HEK293T (cell line): ENCODE measurements at regions not wholly inside any gene's neighbourhood (a gene's known extent, or its start where the extent isn't known, plus 50 kb on each side); places are given as distances from the start of the nearest gene placed in this dataset.

Experiments used
- ARNT ChIP-seq: fragments of 450-650 bp; IDR thresholded peaks from 2 replicates; pipeline ENCODE4 v1.6.1; 2017; ENCODE audit warnings: mild to moderate bottlenecking
- ELF4 ChIP-seq: fragments of 450-650 bp; IDR thresholded peaks from 2 replicates; pipeline ENCODE4 v1.6.1; 2017; ENCODE audit warnings: antibody characterized with exemption
- FOXA1 ChIP-seq: fragments of 450-650 bp; IDR thresholded peaks from 2 replicates; pipeline ENCODE4 v1.6.1; 2016; ENCODE audit warnings: mild to moderate bottlenecking
- FOXK2 ChIP-seq: fragments of 450-650 bp; IDR thresholded peaks from 2 replicates; pipeline ENCODE4 v1.6.1; 2016; ENCODE audit warnings: mild to moderate bottlenecking

DNA sequence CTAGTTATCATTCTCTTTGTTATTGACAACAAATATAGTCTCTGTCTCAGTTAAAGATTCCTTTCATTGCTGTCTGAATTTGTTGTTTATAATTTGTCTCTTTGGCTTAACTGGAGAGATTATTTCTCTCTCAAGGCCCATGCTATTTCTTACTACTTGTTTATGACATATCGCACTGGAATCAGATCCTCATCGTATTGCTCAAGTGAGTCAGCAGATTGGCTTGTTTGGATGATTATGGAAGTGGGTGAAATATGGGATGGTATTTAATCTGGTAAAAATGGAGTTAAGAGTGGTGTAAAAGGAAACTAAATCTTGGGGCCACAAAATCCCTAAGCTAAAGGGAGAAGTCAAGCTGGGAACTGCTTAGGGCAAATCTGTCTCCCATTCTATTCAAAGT, 613.1 kb downstream of the SI start:
- TF ChIP-seq FOXA1, result no peak
- TF ChIP-seq FOXK2, result no peak
- no peak for TF ChIP-seq ARNT
- no peak for TF ChIP-seq ELF4
